NCI-H524 (cell line): ENCODE measurements at regions not wholly inside any gene's neighbourhood (a gene's known extent, or its start where the extent isn't known, plus 50 kb on each side); places are given as distances from the start of the nearest gene placed in this dataset.
"Not testable (repeated sequence)": the region's sequence is repeated elsewhere in the genome, so short reads cannot be mapped to it uniquely, and the experiment has no call there.

Source experiments
- DNase-seq, 2 experiments: peaks; one replicate each; lab custom pipeline; 2025; lab: John Stamatoyannopoulos, UW

- no peak for DNase-seq
Measured at GRCh38 chr10:33611423-33611822, 277.0 kb upstream of the NRP1 start.

- no peak for DNase-seq
Measured at GRCh38 chr10:33609546-33609945, 275.1 kb upstream of the NRP1 start.

- no peak for DNase-seq
Measured at GRCh38 chr10:33602278-33602677, 267.8 kb upstream of the NRP1 start.

GRCh38 chr10:33600381-33600780, 265.9 kb upstream of the NRP1 start:
- DNase-seq, result no peak

- no peak for DNase-seq
Measured at GRCh38 chr10:33596422-33596821, 262.0 kb upstream of the NRP1 start.

GRCh38 chr10:33594475-33594874, 260.0 kb upstream of the NRP1 start:
- DNase-seq, result no peak

- DNase-seq, result no peak
Measured at GRCh38 chr10:33588974-33589600, 254.6 kb upstream of the NRP1 start.

- DNase-seq, result not testable (repeated sequence)
Measured at GRCh38 chr10:33584596-33584995, 250.1 kb upstream of the NRP1 start.

- DNase-seq, result no peak
Measured at GRCh38 chr10:33579996-33580395, 245.5 kb upstream of the NRP1 start.

- no peak for DNase-seq
Measured at GRCh38 chr10:33573606-33574005, 239.1 kb upstream of the NRP1 start.

GRCh38 chr10:33571616-33572015, 237.1 kb upstream of the NRP1 start:
- no peak for DNase-seq

GRCh38 chr10:33570495-33570894, 236.0 kb upstream of the NRP1 start:
- no peak for DNase-seq

GRCh38 chr10:33569702-33570101, 235.2 kb upstream of the NRP1 start:
- DNase-seq, result no peak

- no peak for DNase-seq
Measured at GRCh38 chr10:33566426-33566825, 232.0 kb upstream of the NRP1 start.

GRCh38 chr10:33566001-33566400, 231.5 kb upstream of the NRP1 start:
- DNase-seq, result no peak

GRCh38 chr10:33565231-33565630, 230.8 kb upstream of the NRP1 start:
- DNase-seq, result no peak

GRCh38 chr10:33559105-33559504, 224.6 kb upstream of the NRP1 start:
- DNase-seq, result no peak

GRCh38 chr10:33557313-33557712, 222.8 kb upstream of the NRP1 start:
- no peak for DNase-seq

GRCh38 chr10:33556620-33557019, 222.2 kb upstream of the NRP1 start:
- DNase-seq, result no peak

GRCh38 chr10:33556103-33556502, 221.6 kb upstream of the NRP1 start:
- no peak for DNase-seq

GRCh38 chr10:33553748-33554571, 219.5 kb upstream of the NRP1 start:
- DNase-seq, result peak in 1 of 2 experiments; percentile 1

- DNase-seq, result no peak
Measured at GRCh38 chr10:33552290-33552689, 217.8 kb upstream of the NRP1 start.

- no peak for DNase-seq
Measured at GRCh38 chr10:33550811-33551210, 216.3 kb upstream of the NRP1 start.

GRCh38 chr10:33547976-33548375, 213.5 kb upstream of the NRP1 start:
- peak; percentile 9 to 69 for DNase-seq
